Stomach (tissue), 4 donors: ENCODE measurements at regions not wholly inside any gene's neighbourhood (a gene's known extent, or its start where the extent isn't known, plus 50 kb on each side); places are given as distances from the start of the nearest gene placed in this dataset.

Experiments used
- EP300 ChIP-seq: sonication (generic); formaldehyde crosslinking; IDR thresholded peaks from one replicate; pipeline ENCODE4 v1.6.1; 2017; ENCODE audit warnings: antibody characterized with exemption
- POLR2A ChIP-seq, 4 donors: fragments of 450-650 bp; IDR thresholded peaks; one replicate each; pipeline ENCODE4 v1.6.1; 2016; ENCODE audit warnings: antibody characterized with exemption in 4 of 4, control low read depth in 2 of 4, mild to moderate bottlenecking in 1 of 4, moderate library complexity in 1 of 4
- POLR2AphosphoS5 ChIP-seq, 3 donors: sonication (generic); formaldehyde crosslinking; IDR thresholded peaks; one replicate each; pipeline ENCODE4 v1.6.1; 2016; ENCODE audit warnings: antibody characterized with exemption in 3 of 3
- TF ChIP-seq, protein P1 (sequence below), 7 experiments: fragments of 450-650 bp in 4 of 7; fragments of 200-600 bp in 3 of 7; sonication (generic) in 3 of 7; IDR thresholded peaks; one replicate each; pipeline ENCODE4 v1.5.1; 2016 to 2019; ENCODE audit warnings: antibody characterized with exemption in 7 of 7, control low read depth in 2 of 7, mild to moderate bottlenecking in 1 of 7

DNA sequence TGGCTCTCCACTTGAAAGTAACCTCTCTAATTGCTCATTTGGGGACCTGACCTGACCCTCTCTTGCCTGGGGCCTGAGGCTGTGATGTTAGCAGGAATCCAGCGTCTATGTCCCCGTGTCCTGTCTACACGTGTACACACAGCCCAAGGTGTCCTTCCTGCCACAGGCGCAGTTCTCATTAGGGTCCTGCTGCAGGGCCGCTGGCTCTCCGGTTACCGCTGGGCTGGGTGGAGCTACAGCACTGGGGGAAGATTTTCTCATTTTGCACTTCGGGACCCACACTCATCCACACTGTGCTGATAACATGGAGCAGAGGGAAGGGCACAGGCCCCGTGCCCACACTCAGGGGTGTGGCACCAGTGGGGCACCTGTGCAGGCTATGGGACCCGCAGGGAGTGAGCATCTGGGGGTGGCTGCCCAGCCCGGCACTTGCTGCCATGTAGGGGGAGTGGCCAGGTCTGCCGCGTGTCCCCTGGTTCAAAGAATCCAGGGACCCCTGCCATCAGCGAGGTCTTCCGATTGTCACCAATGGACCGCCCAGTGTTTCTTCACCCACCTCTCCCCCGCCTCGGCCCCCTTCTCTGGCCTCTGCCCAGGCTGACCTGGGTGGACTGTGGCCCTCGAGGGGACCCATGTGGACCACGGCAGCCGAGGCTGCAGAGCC lies 98.7 kb upstream of the SFSWAP start:
- TF ChIP-seq, protein P1, sequence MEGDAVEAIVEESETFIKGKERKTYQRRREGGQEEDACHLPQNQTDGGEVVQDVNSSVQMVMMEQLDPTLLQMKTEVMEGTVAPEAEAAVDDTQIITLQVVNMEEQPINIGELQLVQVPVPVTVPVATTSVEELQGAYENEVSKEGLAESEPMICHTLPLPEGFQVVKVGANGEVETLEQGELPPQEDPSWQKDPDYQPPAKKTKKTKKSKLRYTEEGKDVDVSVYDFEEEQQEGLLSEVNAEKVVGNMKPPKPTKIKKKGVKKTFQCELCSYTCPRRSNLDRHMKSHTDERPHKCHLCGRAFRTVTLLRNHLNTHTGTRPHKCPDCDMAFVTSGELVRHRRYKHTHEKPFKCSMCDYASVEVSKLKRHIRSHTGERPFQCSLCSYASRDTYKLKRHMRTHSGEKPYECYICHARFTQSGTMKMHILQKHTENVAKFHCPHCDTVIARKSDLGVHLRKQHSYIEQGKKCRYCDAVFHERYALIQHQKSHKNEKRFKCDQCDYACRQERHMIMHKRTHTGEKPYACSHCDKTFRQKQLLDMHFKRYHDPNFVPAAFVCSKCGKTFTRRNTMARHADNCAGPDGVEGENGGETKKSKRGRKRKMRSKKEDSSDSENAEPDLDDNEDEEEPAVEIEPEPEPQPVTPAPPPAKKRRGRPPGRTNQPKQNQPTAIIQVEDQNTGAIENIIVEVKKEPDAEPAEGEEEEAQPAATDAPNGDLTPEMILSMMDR (IDR thresholded peaks at IDR 0.05), result no peak
- TF ChIP-seq POLR2A (IDR thresholded peaks at IDR 0.05) (no peak), EP300 (no peak), POLR2AphosphoS5 (IDR thresholded peaks at IDR 0.05) (no peak)
